HCT116 (cell line): ENCODE measurements at regions not wholly inside any gene's neighbourhood (a gene's known extent, or its start where the extent isn't known, plus 50 kb on each side); places are given as distances from the start of the nearest gene placed in this dataset.

Source experiments
- ATAC-seq: fragments of 200-7000 bp; cut with Tn5 transposase; 2 replicates; pipeline ENCODE4 v1.9.1; 2020; ENCODE audit warnings: mild to moderate bottlenecking, moderate library complexity
- BruUV-seq: library from RNA; stranded (reverse); fragments of 400-500 nt; replicated peaks from 2 replicates; lab custom pipeline; 2021; lab: Mats Ljungman, UMichigan
- CTCF ChIA-PET: fragments of 300-600 bp; sonication (Branson Sonifier 250); formaldehyde crosslinking; loops from one replicate; lab custom pipeline; 2021; ENCODE audit warnings: antibody characterized with exemption; lab: Charles Lee
- POLR2A ChIA-PET: fragments of 300-600, 350-600 bp; sonication (Branson Sonifier 250); formaldehyde crosslinking; loops from one replicate; lab custom pipeline; 2021; ENCODE audit warnings: antibody characterized with exemption; lab: Charles Lee
- RAD21 ChIA-PET, 2 experiments: fragments of 300-600 bp; sonication (Branson Sonifier 250); formaldehyde crosslinking; loops; one replicate each; lab custom pipeline; 2023; ENCODE audit warnings: low total read pairs in 2 of 2; ENCODE audit not compliant: uncharacterized antibody in 2 of 2, unreplicated experiment in 2 of 2, low non-redundant PET in 1 of 2; lab: Charles Lee
- DNase-seq: peaks from one replicate; pipeline ENCODE4 v3.0.0-alpha.2; 2010; ENCODE audit warnings: low read depth, low spot score
- H2AFZ ChIP-seq: fragments of 200-600 bp; shearing (Covaris generic), sonication (generic); 2 replicates; pipeline ENCODE4 v1.6.1; 2017; ENCODE audit warnings: low read depth, mixed run types, mixed read lengths, antibody characterized with exemption, low read length; ENCODE audit not compliant: poor library complexity, severe bottlenecking
- H3K27ac ChIP-seq: 2 replicates; pipeline ENCODE4 v1.5.1; 2012; ENCODE audit warnings: low read depth, low read length
- H3K27me3 ChIP-seq: fragments of 200-600 bp; sonication (generic); 2 replicates; pipeline ENCODE4 v1.6.1; 2016; ENCODE audit warnings: mixed run types, low read length, mixed read lengths; ENCODE audit not compliant: insufficient read depth
- H3K36me3 ChIP-seq, 2 experiments: fragments of 200-500 bp in 1 of 2; fragments of 200-600 bp in 1 of 2; sonication (Bioruptor generic) in 1 of 2; sonication (generic) in 1 of 2; 2 replicates each; pipeline versions ENCODE4 v1.5.1 to v1.6.1; 2014 to 2016; ENCODE audit warnings: low read length in 2 of 2, inconsistent platforms in 1 of 2, mixed read lengths in 1 of 2, mixed run types in 1 of 2; ENCODE audit not compliant: insufficient read depth in 2 of 2, control insufficient read depth in 1 of 2
- H3K4me1 ChIP-seq, 2 experiments: fragments of 200-600 bp in 1 of 2; sonication (generic) in 1 of 2; 2 replicates each; pipeline versions ENCODE4 v1.5.1 to v1.6.1; 2012 to 2017; ENCODE audit warnings: low read length in 2 of 2, inconsistent platforms in 1 of 2, mild to moderate bottlenecking in 1 of 2, mixed read lengths in 1 of 2, mixed run types in 1 of 2, moderate library complexity in 1 of 2; ENCODE audit not compliant: insufficient read depth in 2 of 2, control insufficient read depth in 1 of 2
- H3K4me2 ChIP-seq: fragments of 200-600 bp; sonication (generic); 2 replicates; pipeline ENCODE4 v1.6.1; 2017; ENCODE audit warnings: mixed run types, low read length, mixed read lengths
- H3K4me3 ChIP-seq, 2 experiments: fragments of 200-600 bp in 1 of 2; sonication (generic) in 1 of 2; replicated peaks in 1 of 2; 2 replicates each; pipeline ENCODE4 v1.5.1; 2011 to 2016; ENCODE audit warnings: low read length in 2 of 2, control low read depth in 1 of 2, low read depth in 1 of 2, mild to moderate bottlenecking in 1 of 2, mixed read lengths in 1 of 2, mixed run types in 1 of 2
- H3K79me2 ChIP-seq: fragments of 200-600 bp; sonication (generic); 2 replicates; pipeline ENCODE4 v1.6.1; 2017; ENCODE audit warnings: mild to moderate bottlenecking, mixed run types, low read length, moderate library complexity, mixed read lengths; ENCODE audit not compliant: insufficient read depth
- H3K9ac ChIP-seq: fragments of 200-600 bp; sonication (generic); 2 replicates; pipeline ENCODE4 v1.6.1; 2016; ENCODE audit warnings: low read length, mixed read lengths
- H3K9me2 ChIP-seq: fragments of 200-600 bp; sonication (generic), shearing (Covaris generic); 2 replicates; pipeline ENCODE4 v1.6.1; 2017; ENCODE audit warnings: mixed run types, mild to moderate bottlenecking, moderate library complexity; ENCODE audit not compliant: insufficient read depth
- H3K9me3 ChIP-seq, 2 experiments: fragments of 200-500 bp in 1 of 2; fragments of 200-600 bp in 1 of 2; sonication (Bioruptor generic) in 1 of 2; sonication (generic) in 1 of 2; 2 replicates each; pipeline ENCODE4 v1.6.1; 2014 to 2017; ENCODE audit warnings: low read length in 2 of 2, mixed read lengths in 2 of 2, inconsistent platforms in 1 of 2, low read depth in 1 of 2, mild to moderate bottlenecking in 1 of 2, mixed run types in 1 of 2, moderate library complexity in 1 of 2; ENCODE audit not compliant: control insufficient read depth in 1 of 2, insufficient read depth in 1 of 2
- H4K20me1 ChIP-seq: fragments of 200-600 bp; sonication (generic), shearing (Covaris generic); 2 replicates; pipeline ENCODE4 v1.6.1; 2017; ENCODE audit warnings: mixed run types, mild to moderate bottlenecking, moderate library complexity; ENCODE audit not compliant: insufficient read depth
- JUND ChIP-seq: IDR thresholded peaks from 2 replicates; pipeline ENCODE4 v1.6.1; 2012
- SRF ChIP-seq: IDR thresholded peaks from 2 replicates; pipeline ENCODE4 v1.6.1; 2012; ENCODE audit warnings: low read depth
- ZNF274 ChIP-seq: fragments of 200-500 bp; sonication (Bioruptor generic); IDR thresholded peaks from 2 replicates; pipeline ENCODE4 v1.6.1; 2014; ENCODE audit warnings: mild to moderate bottlenecking, low read depth, low read length, inconsistent platforms
- intact Hi-C: fragments of 100-400 bp; cut with micrococcal nuclease; formaldehyde crosslinking; loops from 2 replicates; pipeline ENCODE4 v1.10.0; 2022

DNA sequence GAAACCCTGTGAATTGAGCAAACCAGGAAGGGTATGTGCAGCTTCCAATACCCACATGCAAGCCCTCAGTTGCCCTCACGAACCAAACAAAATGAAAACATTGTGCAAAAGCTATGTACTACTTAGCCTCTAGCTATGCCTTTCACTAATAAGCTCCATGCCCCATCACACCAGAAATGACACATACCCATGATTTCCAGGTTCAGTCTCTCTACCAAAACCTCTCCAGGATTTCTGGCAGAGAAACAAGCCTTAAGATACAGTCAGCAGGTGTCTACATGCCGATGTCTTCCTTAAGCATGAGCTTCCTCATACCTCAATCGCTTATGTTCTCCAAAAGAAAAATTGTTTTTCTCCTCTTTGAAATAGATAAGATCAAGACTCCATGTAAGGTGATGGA lies 527.8 kb upstream of the AUTS2 start:
- H3K27ac ChIP-seq: no peak overlapping the region
- ChIA-PET POLR2A (no interaction called here), RAD21 (no interaction called here), CTCF (no interaction called here)
- no peak overlapping the region for H2AFZ ChIP-seq
- H3K9ac ChIP-seq: no peak overlapping the region
- no peaks in the 10 kb centered on the region for H3K27me3 ChIP-seq
- no peaks in the 10 kb centered on the region for H4K20me1 ChIP-seq
- no peaks in the 10 kb centered on the region for H3K79me2 ChIP-seq
- H3K4me1 ChIP-seq: no peaks in the 10 kb centered on the region
- no peaks in the 10 kb centered on the region for H3K36me3 ChIP-seq
- BruUV-seq: no TSS peak
- ATAC-seq: no peak
- no peak overlapping the region for H3K4me3 ChIP-seq
- intact Hi-C loops: no loop called here
- DNase-seq: no peak
- TF ChIP-seq JUND: no peak
- H3K9me3 ChIP-seq: peaks cover 7 to 19% of the 10 kb centered on the region in 2 experiments; a peak in 2 of 4 replicates
- no peaks in the 10 kb centered on the region for H3K9me2 ChIP-seq
- H3K4me2 ChIP-seq: no peak overlapping the region

DNA sequence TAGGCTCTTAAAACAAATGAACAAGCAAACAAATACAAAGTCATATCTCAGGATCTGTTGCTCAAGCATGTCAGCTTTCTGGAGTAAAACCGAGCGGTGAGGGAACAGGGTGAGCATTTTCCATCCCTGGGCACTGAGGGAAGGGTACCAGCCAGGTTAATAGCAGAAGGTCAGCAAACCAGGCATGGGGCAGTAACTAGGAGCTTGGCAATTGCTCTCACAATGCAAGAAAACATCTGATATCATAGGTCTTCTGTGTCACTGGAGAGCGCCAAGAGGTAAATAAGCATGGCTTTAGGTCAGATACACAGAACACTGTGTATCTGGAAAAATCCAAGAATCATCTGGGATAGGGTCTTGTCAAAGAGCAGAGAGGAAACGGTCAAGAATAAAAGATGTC lies 521.7 kb upstream of the AUTS2 start:
- Histone ChIP-seq H3K4me2 (no peak overlapping the region), H2AFZ (no peak overlapping the region), H3K4me1 (no peaks in the 10 kb centered on the region), H3K27me3 (no peaks in the 10 kb centered on the region), H4K20me1 (no peaks in the 10 kb centered on the region), H3K27ac (no peak overlapping the region), H3K79me2 (no peaks in the 10 kb centered on the region), H3K4me3 (no peak overlapping the region), H3K9ac (no peak overlapping the region), H3K36me3 (no peaks in the 10 kb centered on the region), H3K9me2 (no peaks in the 10 kb centered on the region), H3K9me3 (peaks cover 0 to 17% of the 10 kb centered on the region in 2 experiments; a peak in 2 of 4 replicates)
- ChIA-PET RAD21 (no interaction called here), POLR2A (no interaction called here), CTCF (no interaction called here)
- intact Hi-C loops: no loop called here
- DNase-seq (no peak), ATAC-seq (no peak)
- TF ChIP-seq ZNF274 (no peak), SRF (no peak)
- no TSS peak for BruUV-seq
